GM12891 (cell line): ENCODE measurements at regions not wholly inside any gene's neighbourhood (a gene's known extent, or its start where the extent isn't known, plus 50 kb on each side); places are given as distances from the start of the nearest gene placed in this dataset.

ENCODE experiments used
- POLR2A ChIP-seq: IDR thresholded peaks from 2 replicates; pipeline ENCODE4 v1.6.1; 2011; ENCODE audit warnings: low read depth, low read length, control low read depth
- POLR2AphosphoS5 ChIP-seq: IDR thresholded peaks from 2 replicates; pipeline ENCODE4 v1.6.1; 2011; ENCODE audit warnings: low read depth, low read length, control low read depth
- SPI1 ChIP-seq: IDR thresholded peaks from 2 replicates; pipeline ENCODE4 v1.6.1; 2011; ENCODE audit warnings: low read depth, low read length, control low read depth
- TAF1 ChIP-seq: IDR thresholded peaks from 2 replicates; pipeline ENCODE4 v1.6.1; 2011; ENCODE audit warnings: low read depth, low read length, control low read depth

- TF ChIP-seq POLR2A (no peak), POLR2AphosphoS5 (no peak), TAF1 (no peak), SPI1 (no peak)
These were observed 114.3 kb upstream of the CPEB2 start for GRCh38 chr4:14887842-14888433.
